ENCODE measurements at regions not wholly inside any gene's neighbourhood (a gene's known extent, or its start where the extent isn't known, plus 50 kb on each side); places are given as distances from the start of the nearest gene placed in this dataset.
"Not testable (repeated sequence)": the region's sequence is repeated elsewhere in the genome, so short reads cannot be mapped to it uniquely, and the experiment has no call there.

GRCh38 chr3:35257641-35258040 is 381.7 kb upstream of the ARPP21 start:
- no peaks in the 10 kb centered on the region for H3K9me3 Mint-ChIP-seq (ENCODE audit: low read depth)
- no peaks in the 10 kb centered on the region for H3K4me1 Mint-ChIP-seq (ENCODE audit: low read depth)
- DNase-seq (ENCODE audit: low spot score) = no peak
- peaks cover 10% of the 10 kb centered on the region for H3K27me3 Mint-ChIP-seq (ENCODE audit: low read depth)
- no peak overlapping the region for H3K4me3 Mint-ChIP-seq (ENCODE audit: unreplicated experiment)
- no peaks in the 10 kb centered on the region for H3K36me3 Mint-ChIP-seq (ENCODE audit: low read depth)
- no peak overlapping the region for H3K27ac Mint-ChIP-seq (ENCODE audit: unreplicated experiment)
- TF ChIP-seq, protein P1, sequence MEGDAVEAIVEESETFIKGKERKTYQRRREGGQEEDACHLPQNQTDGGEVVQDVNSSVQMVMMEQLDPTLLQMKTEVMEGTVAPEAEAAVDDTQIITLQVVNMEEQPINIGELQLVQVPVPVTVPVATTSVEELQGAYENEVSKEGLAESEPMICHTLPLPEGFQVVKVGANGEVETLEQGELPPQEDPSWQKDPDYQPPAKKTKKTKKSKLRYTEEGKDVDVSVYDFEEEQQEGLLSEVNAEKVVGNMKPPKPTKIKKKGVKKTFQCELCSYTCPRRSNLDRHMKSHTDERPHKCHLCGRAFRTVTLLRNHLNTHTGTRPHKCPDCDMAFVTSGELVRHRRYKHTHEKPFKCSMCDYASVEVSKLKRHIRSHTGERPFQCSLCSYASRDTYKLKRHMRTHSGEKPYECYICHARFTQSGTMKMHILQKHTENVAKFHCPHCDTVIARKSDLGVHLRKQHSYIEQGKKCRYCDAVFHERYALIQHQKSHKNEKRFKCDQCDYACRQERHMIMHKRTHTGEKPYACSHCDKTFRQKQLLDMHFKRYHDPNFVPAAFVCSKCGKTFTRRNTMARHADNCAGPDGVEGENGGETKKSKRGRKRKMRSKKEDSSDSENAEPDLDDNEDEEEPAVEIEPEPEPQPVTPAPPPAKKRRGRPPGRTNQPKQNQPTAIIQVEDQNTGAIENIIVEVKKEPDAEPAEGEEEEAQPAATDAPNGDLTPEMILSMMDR (IDR thresholded peaks at IDR 0.05) = no peak

- DNase-seq (ENCODE audit: low spot score) = no peak
- peaks cover 6% of the 10 kb centered on the region for H3K27me3 Mint-ChIP-seq (ENCODE audit: low read depth)
- H3K27ac Mint-ChIP-seq (ENCODE audit: unreplicated experiment) = no peak overlapping the region
- no peaks in the 10 kb centered on the region for H3K36me3 Mint-ChIP-seq (ENCODE audit: low read depth)
- no peak overlapping the region for H3K4me3 Mint-ChIP-seq (ENCODE audit: unreplicated experiment)
- TF ChIP-seq, protein P1 (IDR thresholded peaks at IDR 0.05) = no peak
- H3K4me1 Mint-ChIP-seq (ENCODE audit: low read depth) = no peaks in the 10 kb centered on the region
- no peaks in the 10 kb centered on the region for H3K9me3 Mint-ChIP-seq (ENCODE audit: low read depth)
These were observed 376.9 kb upstream of the ARPP21 start for GRCh38 chr3:35262406-35262805.

DNA sequence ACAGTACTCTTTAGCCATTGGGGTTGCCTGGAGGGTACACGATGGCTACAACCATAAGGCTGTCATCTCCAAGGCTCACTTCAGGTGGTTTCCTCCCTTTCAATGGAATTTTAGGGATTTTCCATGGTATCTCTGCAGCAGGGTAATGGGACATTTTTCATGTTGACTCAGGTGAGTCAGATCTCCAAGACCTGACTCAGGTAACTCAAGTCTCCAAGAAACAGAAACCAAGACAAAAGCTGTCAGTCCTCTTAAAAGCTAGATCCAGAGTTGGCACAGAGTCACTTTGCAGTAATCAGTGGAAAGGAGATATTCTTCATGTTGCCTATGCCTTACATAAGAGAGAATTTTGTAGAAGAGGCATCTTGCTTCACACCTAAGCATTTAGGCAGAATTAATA is 375.8 kb upstream of the ARPP21 start:
- no peaks in the 10 kb centered on the region for H3K4me1 Mint-ChIP-seq (ENCODE audit: low read depth)
- H3K27me3 Mint-ChIP-seq (ENCODE audit: low read depth) = peaks cover 4% of the 10 kb centered on the region
- H3K4me3 Mint-ChIP-seq (ENCODE audit: unreplicated experiment) = no peak overlapping the region
- H3K27ac Mint-ChIP-seq (ENCODE audit: unreplicated experiment) = no peak overlapping the region
- no peaks in the 10 kb centered on the region for H3K36me3 Mint-ChIP-seq (ENCODE audit: low read depth)
- DNase-seq (ENCODE audit: low spot score) = no peak
- H3K9me3 Mint-ChIP-seq (ENCODE audit: low read depth) = no peaks in the 10 kb centered on the region
- TF ChIP-seq, protein P1 (IDR thresholded peaks at IDR 0.05) = no peak

DNA sequence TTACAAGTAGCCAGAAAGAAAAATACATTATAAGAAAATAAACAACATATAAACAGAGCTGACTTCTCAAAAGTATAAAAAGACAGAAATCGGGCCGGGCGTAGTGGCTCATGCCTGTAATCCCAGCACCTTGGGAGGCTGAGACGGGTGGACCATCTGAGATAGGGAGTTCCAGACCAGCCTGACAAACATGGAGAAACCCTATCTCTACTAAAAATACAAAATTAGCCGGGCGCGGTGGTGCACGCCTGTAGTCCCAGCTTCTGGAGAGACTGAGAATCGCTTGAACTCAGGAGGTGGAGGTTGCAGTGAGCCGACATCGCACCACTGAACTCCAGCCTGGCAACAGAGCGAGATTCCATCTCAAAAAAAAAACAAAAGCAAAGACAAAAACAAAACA is 373.3 kb upstream of the ARPP21 start:
- not testable (repeated sequence) for H3K27me3 Mint-ChIP-seq (ENCODE audit: low read depth); H3K36me3 Mint-ChIP-seq (ENCODE audit: low read depth); DNase-seq (ENCODE audit: low spot score); H3K4me1 Mint-ChIP-seq (ENCODE audit: low read depth); H3K27ac Mint-ChIP-seq (ENCODE audit: unreplicated experiment); H3K4me3 Mint-ChIP-seq (ENCODE audit: unreplicated experiment); H3K9me3 Mint-ChIP-seq (ENCODE audit: low read depth)

DNA sequence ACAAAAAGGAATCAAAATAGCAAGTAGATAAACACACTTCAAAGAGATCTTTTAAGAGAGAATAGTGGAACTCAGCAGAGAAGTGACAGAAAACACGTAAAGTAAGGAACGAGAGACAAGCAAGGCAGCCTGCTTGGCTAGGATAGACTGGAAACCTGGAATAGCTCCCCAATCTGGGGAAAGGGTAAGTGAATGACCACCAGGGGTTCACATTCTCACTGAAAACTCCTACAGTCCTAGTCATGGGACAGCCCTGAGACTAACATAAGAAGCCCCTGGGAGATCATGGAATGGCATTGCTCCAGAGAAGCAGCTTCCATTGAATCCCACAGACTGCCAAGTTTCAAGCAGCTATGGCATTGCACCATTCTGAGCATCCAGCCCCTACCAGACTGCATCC is 363.6 kb upstream of the ARPP21 start:
- H3K27ac Mint-ChIP-seq (ENCODE audit: unreplicated experiment) = no peak overlapping the region

GRCh38 chr3:35276568-35276967 is 362.8 kb upstream of the ARPP21 start:
- Mint-ChIP-seq H3K4me3 (ENCODE audit: unreplicated experiment) (no peak overlapping the region), H3K36me3 (ENCODE audit: low read depth) (peaks cover 2% of the 10 kb centered on the region), H3K27ac (ENCODE audit: unreplicated experiment) (no peak overlapping the region), H3K4me1 (ENCODE audit: low read depth) (no peaks in the 10 kb centered on the region), H3K27me3 (ENCODE audit: low read depth) (no peaks in the 10 kb centered on the region), H3K9me3 (ENCODE audit: low read depth) (peaks cover 27% of the 10 kb centered on the region)
- TF ChIP-seq, protein P1 (IDR thresholded peaks at IDR 0.05) = no peak
- no peak for DNase-seq (ENCODE audit: low spot score)

More for the DNA sequence above, 363.6 kb upstream of the ARPP21 start:
- no peaks in the 10 kb centered on the region for H3K4me1 Mint-ChIP-seq (ENCODE audit: low read depth)
- H3K9me3 Mint-ChIP-seq (ENCODE audit: low read depth) = peaks cover 23% of the 10 kb centered on the region
- H3K27me3 Mint-ChIP-seq (ENCODE audit: low read depth) = no peaks in the 10 kb centered on the region
- DNase-seq (ENCODE audit: low spot score) = no peak
- TF ChIP-seq, protein P1 (IDR thresholded peaks at IDR 0.05) = no peak
- peaks cover 2% of the 10 kb centered on the region for H3K36me3 Mint-ChIP-seq (ENCODE audit: low read depth)
- no peak overlapping the region for H3K4me3 Mint-ChIP-seq (ENCODE audit: unreplicated experiment)
